GM12865 (cell line): ENCODE measurements at regions not wholly inside any gene's neighbourhood (a gene's known extent, or its start where the extent isn't known, plus 50 kb on each side); places are given as distances from the start of the nearest gene placed in this dataset.
"Not testable (repeated sequence)": the region's sequence is repeated elsewhere in the genome, so short reads cannot be mapped to it uniquely, and the experiment has no call there.

Experiments
- DNase-seq: peaks from one replicate; pipeline ENCODE4 v3.0.0; 2010; ENCODE audit warnings: low read depth
- H3K4me3 ChIP-seq: 2 replicates; pipeline ENCODE4 v1.5.1; 2011; ENCODE audit warnings: mild to moderate bottlenecking, low read depth, low read length, control low read depth
- TF ChIP-seq, protein P1 (sequence below): IDR thresholded peaks from 2 replicates; pipeline ENCODE4 v1.5.1; 2011; ENCODE audit warnings: low read length, control low read depth, low read depth, inconsistent platforms; ENCODE audit not compliant: insufficient read depth; ENCODE audit errors: missing control alignments

DNA sequence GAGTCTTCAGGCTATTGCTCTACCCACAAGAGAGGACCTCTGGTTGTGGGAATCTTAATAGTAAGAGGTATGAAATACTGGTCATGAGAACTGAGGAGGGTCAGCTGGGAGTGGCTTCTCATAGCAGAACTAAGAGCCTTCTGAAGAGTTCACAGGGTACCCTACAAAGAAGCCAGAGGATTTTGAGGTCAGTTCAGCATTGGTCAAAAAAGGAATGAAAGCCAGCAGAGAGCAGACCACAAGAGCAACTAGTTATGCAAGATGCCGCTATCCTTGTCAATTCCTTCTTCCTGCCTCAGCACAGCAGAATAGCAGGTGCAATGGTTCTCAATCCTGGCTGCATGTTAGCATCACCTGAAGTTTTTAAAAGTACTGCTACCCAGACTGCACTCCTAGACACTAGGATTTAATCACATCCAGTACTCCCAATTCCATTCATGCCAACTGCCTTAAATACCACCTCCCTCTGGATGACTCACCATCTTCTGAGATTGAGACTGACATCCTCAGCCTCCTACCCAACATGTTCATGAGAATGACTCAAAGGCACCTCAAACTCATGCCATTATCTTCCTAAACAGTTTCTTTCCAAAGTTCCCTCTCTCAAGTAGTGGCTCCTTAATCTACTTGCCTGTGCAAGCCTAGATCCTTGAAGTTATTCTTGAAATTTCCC lies 81.0 kb upstream of the RBMS1 start:
- no peak overlapping the region for H3K4me3 ChIP-seq
- TF ChIP-seq, protein P1, sequence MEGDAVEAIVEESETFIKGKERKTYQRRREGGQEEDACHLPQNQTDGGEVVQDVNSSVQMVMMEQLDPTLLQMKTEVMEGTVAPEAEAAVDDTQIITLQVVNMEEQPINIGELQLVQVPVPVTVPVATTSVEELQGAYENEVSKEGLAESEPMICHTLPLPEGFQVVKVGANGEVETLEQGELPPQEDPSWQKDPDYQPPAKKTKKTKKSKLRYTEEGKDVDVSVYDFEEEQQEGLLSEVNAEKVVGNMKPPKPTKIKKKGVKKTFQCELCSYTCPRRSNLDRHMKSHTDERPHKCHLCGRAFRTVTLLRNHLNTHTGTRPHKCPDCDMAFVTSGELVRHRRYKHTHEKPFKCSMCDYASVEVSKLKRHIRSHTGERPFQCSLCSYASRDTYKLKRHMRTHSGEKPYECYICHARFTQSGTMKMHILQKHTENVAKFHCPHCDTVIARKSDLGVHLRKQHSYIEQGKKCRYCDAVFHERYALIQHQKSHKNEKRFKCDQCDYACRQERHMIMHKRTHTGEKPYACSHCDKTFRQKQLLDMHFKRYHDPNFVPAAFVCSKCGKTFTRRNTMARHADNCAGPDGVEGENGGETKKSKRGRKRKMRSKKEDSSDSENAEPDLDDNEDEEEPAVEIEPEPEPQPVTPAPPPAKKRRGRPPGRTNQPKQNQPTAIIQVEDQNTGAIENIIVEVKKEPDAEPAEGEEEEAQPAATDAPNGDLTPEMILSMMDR, result no peak
- no peak for DNase-seq

DNA sequence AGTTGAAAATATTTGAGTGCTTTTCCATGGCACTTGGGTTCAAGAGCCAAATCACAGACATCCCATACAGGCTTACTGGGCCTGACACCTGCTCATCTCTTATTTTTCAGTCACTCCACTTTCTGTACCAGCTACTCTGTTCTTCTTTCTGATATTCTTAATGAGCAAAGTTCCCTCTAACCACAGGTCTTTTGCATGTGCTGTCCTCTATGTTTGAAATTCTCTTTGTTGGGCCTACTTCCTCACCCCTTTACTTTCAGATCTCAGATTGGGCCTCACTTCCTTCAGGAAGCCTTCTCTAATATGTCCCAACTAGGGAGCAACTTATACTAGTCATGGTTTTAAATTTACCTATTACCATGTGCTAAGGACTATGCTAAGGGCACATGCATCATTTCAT lies 81.8 kb upstream of the RBMS1 start:
- H3K4me3 ChIP-seq, result no peak overlapping the region
- TF ChIP-seq, protein P1, result no peak
- DNase-seq, result no peak

DNA sequence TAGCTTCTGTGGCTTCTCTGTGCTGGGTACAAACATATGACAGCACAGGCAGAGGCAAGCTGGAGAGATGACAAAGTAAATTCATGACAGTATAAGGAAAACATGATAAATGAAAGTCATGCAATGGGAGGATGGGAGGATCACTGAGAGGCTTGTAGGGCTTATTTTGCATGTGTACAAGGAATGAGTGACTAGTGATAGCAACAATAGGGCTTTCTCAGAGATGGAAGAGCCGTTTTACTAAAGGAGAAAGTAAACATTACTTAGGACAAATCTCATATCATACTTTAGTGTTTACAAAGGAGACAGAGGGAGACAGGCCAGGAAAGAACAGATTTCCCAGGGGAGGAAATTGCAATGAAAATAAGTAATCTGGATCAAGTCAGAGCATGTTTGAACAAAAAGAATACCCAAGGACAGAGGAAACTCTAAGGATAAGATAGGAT lies 82.5 kb upstream of the RBMS1 start:
- H3K4me3 ChIP-seq, result no peak overlapping the region
- DNase-seq, result no peak
- TF ChIP-seq, protein P1, result no peak

DNA sequence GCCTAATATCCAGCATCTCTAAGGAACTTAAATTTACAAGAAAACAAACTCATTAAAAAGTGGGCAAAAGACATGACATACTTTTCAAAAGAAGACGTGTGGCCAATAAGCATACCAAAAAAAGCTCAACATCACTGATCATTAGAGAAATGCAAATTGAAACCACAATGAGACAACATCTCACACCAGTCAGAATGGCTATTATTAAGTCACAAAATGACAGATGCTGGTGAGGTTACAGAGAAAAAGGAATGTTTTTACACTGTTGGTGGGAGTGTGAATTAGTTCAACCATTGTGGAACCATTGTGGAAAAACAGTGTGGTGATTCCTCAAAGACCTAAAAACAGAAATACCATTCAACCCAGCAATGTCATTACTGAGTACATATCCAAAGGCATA lies 83.5 kb upstream of the RBMS1 start:
- not testable (repeated sequence) for H3K4me3 ChIP-seq, DNase-seq

DNA sequence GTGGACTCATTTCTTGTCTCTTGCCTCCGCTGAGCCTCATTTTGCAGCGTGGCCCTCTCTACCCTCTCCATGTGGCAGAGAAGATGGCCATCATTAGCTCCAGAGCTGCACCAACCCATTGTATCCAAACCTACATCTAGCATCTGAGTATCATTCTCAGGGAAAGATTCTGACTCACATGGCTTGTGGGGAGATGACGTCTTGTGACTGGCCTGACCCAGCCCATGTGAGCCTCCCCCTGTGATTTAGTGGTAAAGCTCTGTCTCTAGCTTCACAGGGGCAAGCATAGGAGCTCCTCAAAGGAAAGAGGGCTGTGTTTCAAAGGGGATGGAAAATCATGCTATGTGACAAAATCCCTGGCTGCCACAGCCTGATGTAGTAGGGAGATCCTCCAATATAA lies 87.4 kb upstream of the RBMS1 start:
- TF ChIP-seq, protein P1, result no peak
- H3K4me3 ChIP-seq, result no peak overlapping the region
- no peak for DNase-seq

DNA sequence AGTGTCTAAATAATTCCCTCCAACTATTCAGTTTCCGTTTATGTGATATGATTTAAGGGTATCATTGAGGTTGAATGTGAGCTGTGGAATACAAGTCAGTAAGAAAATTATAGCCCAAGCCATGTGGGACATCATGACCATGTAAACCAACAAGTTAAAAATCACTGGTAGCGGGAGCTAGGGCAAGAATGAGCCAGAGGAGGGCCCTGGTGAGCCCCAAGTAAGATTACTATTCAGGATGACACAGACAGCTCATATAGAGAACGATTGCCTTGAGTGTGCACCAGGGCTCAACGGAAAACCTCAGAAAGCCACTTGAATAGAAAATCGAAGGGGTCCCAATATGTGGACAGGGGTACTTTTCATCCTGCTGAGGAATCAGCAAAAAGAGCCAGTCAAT lies 87.8 kb upstream of the RBMS1 start:
- DNase-seq, result no peak
- TF ChIP-seq, protein P1, result no peak

DNA sequence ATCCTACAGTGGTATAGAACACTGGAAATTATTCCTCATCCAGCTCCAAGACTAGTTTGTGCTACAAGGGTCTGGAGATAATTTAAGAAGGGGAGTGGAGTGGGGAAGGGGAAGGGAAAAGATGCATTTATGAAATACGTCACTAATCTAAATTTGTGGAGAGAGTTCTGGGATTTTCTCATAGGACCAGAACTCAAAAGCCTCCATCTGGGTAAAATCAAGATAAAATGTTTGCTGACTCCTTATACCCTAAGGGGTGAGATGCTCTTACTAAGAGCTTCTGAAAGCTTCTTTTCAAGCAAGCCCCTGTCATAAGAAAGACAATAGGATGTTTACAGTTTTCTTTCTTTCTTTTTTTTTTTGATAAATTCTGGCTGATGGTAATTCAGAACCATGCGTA lies 88.5 kb upstream of the RBMS1 start:
- H3K4me3 ChIP-seq, result no peak overlapping the region
- TF ChIP-seq, protein P1, result no peak
- no peak for DNase-seq

More for the DNA sequence above, 87.8 kb upstream of the RBMS1 start:
- no peak overlapping the region for H3K4me3 ChIP-seq
